NCI-H2196 treated with DMSO at 0.1 percent for 48 hours (cell line): ENCODE measurements at regions not wholly inside any gene's neighbourhood (a gene's known extent, or its start where the extent isn't known, plus 50 kb on each side); places are given as distances from the start of the nearest gene placed in this dataset.
"Not testable (repeated sequence)": the region's sequence is repeated elsewhere in the genome, so short reads cannot be mapped to it uniquely, and the experiment has no call there.

Experiments used
- DNase-seq: peaks from one replicate; lab custom pipeline; 2025; ENCODE audit not compliant: unreplicated experiment; lab: John Stamatoyannopoulos, UW

- no peak for DNase-seq
These were observed 625.1 kb upstream of the ANKRD30A start for GRCh38 chr10:36500266-36500665.

- DNase-seq, result no peak
These were observed 625.7 kb upstream of the ANKRD30A start for GRCh38 chr10:36499693-36500092.

- DNase-seq, result no peak
These were observed 628.6 kb upstream of the ANKRD30A start for GRCh38 chr10:36496758-36497157.

GRCh38 chr10:36494371-36494770, 631.0 kb upstream of the ANKRD30A start:
- no peak for DNase-seq

- no peak for DNase-seq
These were observed 631.9 kb upstream of the ANKRD30A start for GRCh38 chr10:36493516-36493880.

GRCh38 chr10:36492590-36493515, 632.5 kb upstream of the ANKRD30A start:
- DNase-seq, result no peak

- DNase-seq, result no peak
These were observed 633.5 kb upstream of the ANKRD30A start for GRCh38 chr10:36491926-36492325.

- no peak for DNase-seq
These were observed 635.7 kb upstream of the ANKRD30A start for GRCh38 chr10:36489611-36490228.

- DNase-seq, result no peak
These were observed 636.2 kb upstream of the ANKRD30A start for GRCh38 chr10:36489181-36489580.

GRCh38 chr10:36488579-36488978, 636.8 kb upstream of the ANKRD30A start:
- DNase-seq, result no peak

GRCh38 chr10:36479073-36479472, 646.3 kb upstream of the ANKRD30A start:
- no peak for DNase-seq

- no peak for DNase-seq
These were observed 649.0 kb upstream of the ANKRD30A start for GRCh38 chr10:36476399-36476798.

- no peak for DNase-seq
These were observed 649.7 kb upstream of the ANKRD30A start for GRCh38 chr10:36475746-36476145.

- no peak for DNase-seq
These were observed 650.9 kb upstream of the ANKRD30A start for GRCh38 chr10:36474456-36474855.

GRCh38 chr10:36473122-36473521, 652.3 kb upstream of the ANKRD30A start:
- no peak for DNase-seq

- no peak for DNase-seq
These were observed 655.8 kb upstream of the ANKRD30A start for GRCh38 chr10:36469585-36469984.

- DNase-seq, result no peak
These were observed 656.8 kb upstream of the ANKRD30A start for GRCh38 chr10:36468620-36469019.

GRCh38 chr10:36465604-36466379, 659.6 kb upstream of the ANKRD30A start:
- DNase-seq, result no peak

- DNase-seq, result no peak
These were observed 661.1 kb upstream of the ANKRD30A start for GRCh38 chr10:36464291-36464690.

GRCh38 chr10:36463390-36463789, 662.0 kb upstream of the ANKRD30A start:
- no peak for DNase-seq

GRCh38 chr10:36462194-36462593, 663.2 kb upstream of the ANKRD30A start:
- no peak for DNase-seq

GRCh38 chr10:36458437-36458836, 667.0 kb upstream of the ANKRD30A start:
- DNase-seq, result not testable (repeated sequence)
